ENCODE measurements at regions not wholly inside any gene's neighbourhood (a gene's known extent, or its start where the extent isn't known, plus 50 kb on each side); places are given as distances from the start of the nearest gene placed in this dataset.
"Not testable (repeated sequence)": the region's sequence is repeated elsewhere in the genome, so short reads cannot be mapped to it uniquely, and the experiment has no call there.

DNA sequence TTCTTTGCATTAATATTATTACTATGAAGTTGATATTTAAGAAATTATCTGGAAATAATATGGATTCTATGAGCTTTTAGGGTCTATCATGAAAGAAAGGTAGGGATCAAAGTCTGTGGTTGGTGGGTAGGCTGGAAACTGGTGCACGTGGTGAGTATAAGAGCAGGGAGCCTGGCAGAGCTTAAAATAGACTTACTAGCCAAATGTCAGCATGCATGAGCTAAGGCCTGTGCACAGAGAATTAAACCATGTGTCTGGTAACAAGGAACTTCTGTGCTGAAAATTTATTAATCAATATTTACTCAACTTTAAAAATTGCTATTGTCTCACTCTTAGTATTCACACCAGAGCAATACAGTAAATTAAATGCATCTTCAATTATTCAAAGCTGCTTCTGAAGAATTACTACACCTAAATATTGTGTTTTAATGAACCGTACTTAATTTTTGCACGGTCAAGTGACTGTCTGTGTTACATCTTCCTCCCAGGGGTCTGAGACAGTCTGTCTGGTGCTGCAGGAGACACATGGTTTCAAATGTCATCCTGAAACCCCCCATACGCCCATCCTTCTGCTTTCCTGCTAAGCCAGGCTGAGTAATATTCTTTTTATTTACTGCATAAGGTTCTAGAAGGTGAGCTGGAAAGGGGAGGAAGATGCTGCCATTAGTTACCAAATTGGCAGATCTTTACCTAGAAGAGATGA is 161.0 kb upstream of the NLRP1 start:
- no peak for DNase-seq (ENCODE audit: low read depth in 4 of 4, low spot score in 3 of 4)

GRCh38 chr17:5747276-5747675 is 163.0 kb upstream of the NLRP1 start:
- DNase-seq (ENCODE audit: low read depth in 4 of 4, low spot score in 3 of 4): no peak

DNA sequence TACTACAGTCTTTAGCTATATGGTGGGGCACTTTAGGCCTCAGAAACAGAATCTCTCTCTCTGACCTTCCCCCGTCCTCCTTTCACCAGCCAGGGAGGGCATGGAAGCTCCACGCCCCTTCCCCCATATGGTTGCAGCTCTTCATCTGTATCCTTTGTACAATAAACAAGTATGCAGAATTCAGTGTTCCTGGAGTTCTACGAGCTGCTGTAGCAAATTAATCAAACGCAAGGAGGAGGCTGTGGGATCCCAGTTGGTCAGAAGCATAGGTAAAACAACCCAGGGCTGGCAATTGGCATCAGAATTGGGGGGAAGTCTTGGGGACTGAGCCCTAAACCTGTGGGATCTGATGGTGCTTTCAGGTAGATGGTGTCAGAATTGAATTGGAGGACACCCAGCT is 163.7 kb upstream of the NLRP1 start:
- no peak for DNase-seq (ENCODE audit: low read depth in 4 of 4, low spot score in 3 of 4)

GRCh38 chr17:5753421-5753820 is 169.1 kb upstream of the NLRP1 start:
- no peak for DNase-seq (ENCODE audit: low read depth in 4 of 4, low spot score in 3 of 4)

DNA sequence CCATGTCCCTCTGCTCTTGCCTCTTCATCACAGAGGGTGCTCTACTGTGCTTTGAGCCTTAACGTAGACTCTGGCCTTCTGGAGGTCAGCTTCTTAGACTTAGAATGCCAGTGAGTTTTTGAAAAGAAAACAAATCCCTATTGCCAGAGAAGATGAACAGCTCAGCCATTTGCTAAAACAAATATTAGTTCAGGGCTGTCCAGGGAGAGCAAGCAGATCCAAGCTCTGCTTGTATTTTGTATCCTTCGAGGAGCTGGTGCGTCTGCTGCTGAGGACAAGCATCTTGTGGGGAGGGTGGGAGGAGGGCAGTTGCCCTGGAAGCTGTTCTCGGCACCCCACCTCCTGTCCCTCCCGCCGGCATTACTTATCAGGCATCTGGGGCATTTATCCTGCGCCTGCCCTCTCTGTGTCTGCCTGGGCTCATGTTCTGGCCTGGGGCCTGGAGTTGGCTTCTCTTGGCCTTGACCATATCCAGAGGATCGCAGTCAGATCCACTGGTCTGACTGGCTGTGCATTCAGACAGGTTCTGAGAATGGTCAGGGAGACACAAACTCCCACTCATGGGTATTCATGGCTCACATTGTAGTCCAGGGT is 173.1 kb upstream of the NLRP1 start:
- DNase-seq (ENCODE audit: low read depth in 4 of 4, low spot score in 3 of 4): no peak

- no peak for DNase-seq (ENCODE audit: low read depth in 4 of 4, low spot score in 3 of 4)
Observed at GRCh38 chr17:5758651-5759050, 174.3 kb upstream of the NLRP1 start.

- no peak for DNase-seq (ENCODE audit: low read depth in 4 of 4, low spot score in 3 of 4)
Observed at GRCh38 chr17:5759501-5759925, 175.2 kb upstream of the NLRP1 start.

DNA sequence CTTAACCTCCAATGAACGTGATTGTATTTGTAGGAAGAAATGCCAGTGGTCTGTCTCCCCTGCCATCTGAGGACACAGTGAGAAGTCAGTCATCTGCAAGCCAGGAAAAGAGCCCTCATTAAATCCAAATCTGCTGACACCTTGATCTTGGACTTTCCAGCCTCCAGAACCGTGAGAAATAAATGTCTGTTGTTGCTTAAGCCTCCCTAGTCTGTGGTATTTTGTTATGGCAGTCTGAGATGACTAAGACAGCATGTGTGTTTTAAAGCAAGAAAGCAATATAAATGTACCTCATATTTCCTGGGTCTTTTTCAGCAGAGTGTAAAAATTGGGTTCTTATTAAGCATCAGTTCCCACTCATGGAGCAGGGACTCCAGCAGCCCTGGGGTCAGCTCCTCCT is 177.9 kb upstream of the NLRP1 start:
- DNase-seq (ENCODE audit: low read depth in 4 of 4, low spot score in 3 of 4): no peak

DNA sequence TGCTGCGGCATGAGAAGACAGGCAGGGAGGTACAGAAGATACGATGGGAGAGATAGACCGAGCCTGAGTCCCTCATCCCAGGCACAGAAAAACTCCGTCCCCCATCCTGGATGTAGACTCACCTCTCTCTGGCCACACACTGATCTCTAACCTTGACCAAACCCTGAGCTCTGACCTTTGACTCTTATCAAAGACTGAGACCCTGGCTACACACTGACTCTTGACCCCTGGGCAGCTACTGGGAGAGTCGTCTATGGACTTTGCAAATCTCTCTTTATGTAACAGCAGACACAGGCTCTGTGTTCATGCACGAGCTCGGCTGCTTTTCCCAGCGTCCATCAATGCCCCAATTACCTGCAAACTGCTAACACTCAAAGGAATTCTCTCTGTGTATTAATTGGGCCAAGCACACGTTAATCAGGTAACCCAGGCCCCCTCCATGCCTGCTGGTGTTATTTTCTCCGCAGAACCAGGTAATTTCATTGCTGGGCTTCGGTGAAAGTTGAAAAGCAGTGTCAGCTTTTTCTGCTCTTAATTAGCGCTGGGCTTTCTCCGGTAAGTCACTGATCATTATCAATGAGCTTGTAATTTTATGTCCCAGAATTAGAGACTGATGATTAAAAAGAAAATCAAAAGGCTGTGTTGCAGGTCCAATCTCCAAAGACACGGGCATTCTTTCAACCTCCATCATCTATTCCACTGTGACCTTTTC is 179.4 kb upstream of the NLRP1 start:
- no peak for DNase-seq (ENCODE audit: low read depth in 4 of 4, low spot score in 3 of 4)

GRCh38 chr17:5769593-5770354 is 185.5 kb upstream of the NLRP1 start:
- DNase-seq (ENCODE audit: low read depth in 4 of 4, low spot score in 3 of 4): peak in 1 of 4 donors; percentile 43

DNA sequence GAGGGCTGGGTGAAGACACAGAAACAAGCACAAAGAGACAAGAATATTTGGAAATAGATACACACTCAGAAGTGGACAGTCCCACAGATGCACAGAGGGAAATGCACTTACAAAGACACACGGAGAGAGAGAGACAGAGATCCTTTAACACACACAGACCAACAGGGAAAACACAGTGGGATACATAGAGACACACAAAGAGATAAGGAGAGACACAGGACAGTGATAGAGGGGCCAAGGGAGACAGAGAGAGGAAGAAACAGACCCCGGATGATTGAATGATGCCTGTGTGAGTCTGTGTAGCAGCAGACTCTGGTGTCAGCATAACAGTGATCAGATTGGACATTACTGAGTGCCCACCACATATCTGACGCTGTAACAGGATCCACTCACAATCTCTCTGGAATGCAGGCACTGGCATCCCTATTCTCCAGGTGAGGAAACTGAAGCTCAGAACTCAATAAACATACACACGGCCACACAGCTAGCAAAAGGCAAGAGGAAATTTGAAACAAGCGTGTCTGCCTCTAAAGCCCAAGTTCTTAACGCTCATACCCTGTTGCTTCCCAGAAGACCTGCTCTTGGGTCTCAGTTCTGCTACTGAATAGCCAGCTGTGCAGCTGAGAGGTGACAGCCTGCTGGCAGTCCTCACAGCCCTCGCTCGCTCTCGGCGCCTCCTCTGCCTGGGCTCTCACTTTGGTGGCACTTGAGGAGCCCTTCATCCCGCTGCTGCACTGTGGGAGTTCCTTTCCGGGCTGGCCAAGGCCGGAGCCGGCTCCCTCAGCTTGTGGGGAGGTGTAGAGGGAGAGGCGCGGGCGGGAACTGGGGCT is 186.3 kb upstream of the NLRP1 start:
- no peak for DNase-seq (ENCODE audit: low read depth in 4 of 4, low spot score in 3 of 4)

- not testable (repeated sequence) for DNase-seq (ENCODE audit: low read depth in 4 of 4, low spot score in 3 of 4)
Observed at GRCh38 chr17:5771271-5771577, 186.9 kb upstream of the NLRP1 start.

DNA sequence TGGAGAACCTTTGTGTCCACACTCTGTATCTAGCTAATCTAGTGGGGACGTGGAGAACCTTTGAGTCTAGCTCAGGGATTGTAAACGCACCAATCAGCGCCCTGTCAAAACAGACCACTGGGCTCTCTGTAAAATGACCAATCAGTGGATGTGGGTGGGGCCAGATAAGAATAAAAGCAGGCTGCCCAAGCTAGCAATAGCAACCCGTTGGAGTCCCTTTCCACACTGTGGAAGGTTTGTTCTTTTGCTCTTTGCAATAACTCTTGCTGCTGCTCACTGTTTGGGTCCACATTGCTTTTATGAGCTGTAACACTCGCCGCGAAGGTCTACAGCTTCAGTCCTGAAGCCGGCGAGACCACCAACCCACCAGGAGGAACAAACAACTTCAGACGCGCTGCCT is 187.7 kb upstream of the NLRP1 start:
- DNase-seq (ENCODE audit: low read depth in 4 of 4, low spot score in 3 of 4): not testable (repeated sequence)

- no peak for DNase-seq (ENCODE audit: low read depth in 4 of 4, low spot score in 3 of 4)
Observed at GRCh38 chr17:5772720-5773119, 188.4 kb upstream of the NLRP1 start.

GRCh38 chr17:5773816-5774360 is 189.6 kb upstream of the NLRP1 start:
- DNase-seq (ENCODE audit: low read depth in 4 of 4, low spot score in 3 of 4): no peak

GRCh38 chr17:5775098-5775497 is 190.8 kb upstream of the NLRP1 start:
- no peak for DNase-seq (ENCODE audit: low read depth in 4 of 4, low spot score in 3 of 4)

- DNase-seq (ENCODE audit: low read depth in 4 of 4, low spot score in 3 of 4): no peak
Observed at GRCh38 chr17:5780476-5780875, 196.2 kb upstream of the NLRP1 start.

DNA sequence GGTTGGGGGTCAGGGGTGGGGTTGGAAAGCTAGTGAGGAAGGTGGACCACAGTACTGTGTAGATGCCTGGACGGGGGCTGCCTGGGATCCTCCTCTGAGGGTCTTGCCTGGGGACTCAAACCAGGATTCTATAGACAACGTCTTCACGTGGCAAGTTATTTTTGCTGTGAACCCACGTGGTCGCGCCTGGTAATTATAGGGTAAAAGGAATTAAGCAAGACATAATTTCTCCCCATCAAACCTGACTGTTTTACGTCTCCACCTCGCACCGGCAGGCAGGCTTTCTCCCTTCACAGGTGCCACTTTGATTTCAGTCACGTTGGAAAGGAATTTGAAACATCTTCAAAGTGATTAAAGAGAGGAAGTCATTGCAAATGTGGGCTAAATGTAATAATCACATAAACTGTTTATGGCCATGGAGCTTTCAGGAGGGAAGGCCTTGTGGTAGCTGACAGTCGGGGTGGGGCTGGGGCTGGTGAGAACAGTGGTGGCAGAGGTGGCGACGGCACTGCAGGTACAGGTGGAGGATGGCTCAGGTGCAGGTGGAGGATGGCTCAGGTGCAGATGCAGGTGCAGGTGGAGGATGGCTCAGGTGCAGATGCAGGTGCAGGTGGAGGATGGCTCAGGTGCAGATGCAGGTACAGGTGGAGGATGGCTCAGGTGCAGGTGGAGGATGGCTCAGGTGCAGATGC is 197.1 kb upstream of the NLRP1 start:
- no peak for DNase-seq (ENCODE audit: low read depth in 4 of 4, low spot score in 3 of 4)

- no peak for DNase-seq (ENCODE audit: low read depth in 4 of 4, low spot score in 3 of 4)
Observed at GRCh38 chr17:5783269-5783668, 199.0 kb upstream of the NLRP1 start.

DNA sequence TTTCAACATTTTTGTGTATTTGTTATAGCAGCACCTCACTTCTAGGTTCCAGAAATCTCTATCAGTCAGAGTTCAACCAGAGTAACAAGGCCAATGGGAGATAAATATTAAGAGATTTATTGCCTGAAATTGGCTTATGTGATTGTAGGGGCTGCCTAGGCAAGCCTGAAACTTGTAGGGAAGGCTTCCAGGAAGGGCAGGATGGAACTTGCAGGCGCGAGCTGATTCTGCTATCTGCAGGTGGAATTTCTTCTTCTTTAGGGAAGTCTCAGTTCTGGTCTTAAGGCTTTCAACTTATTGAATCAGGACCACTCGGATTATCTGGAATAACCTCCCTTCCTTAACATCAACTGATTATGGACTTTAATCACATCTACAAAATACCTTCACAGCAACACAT is 199.5 kb upstream of the NLRP1 start:
- no peak for DNase-seq (ENCODE audit: low read depth in 4 of 4, low spot score in 3 of 4)
